AG10803 (cell line): ENCODE measurements at regions not wholly inside any gene's neighbourhood (a gene's known extent, or its start where the extent isn't known, plus 50 kb on each side); places are given as distances from the start of the nearest gene placed in this dataset.

ENCODE experiments used
- DNase-seq: peaks from one replicate; pipeline ENCODE4 v3.0.0; 2010; ENCODE audit warnings: low read depth
- H3K4me3 ChIP-seq: 2 replicates; pipeline ENCODE4 v1.5.1; 2011; ENCODE audit warnings: mild to moderate bottlenecking, low read length, control low read depth
- TF ChIP-seq, protein P1 (sequence below): conservative IDR thresholded peaks from 2 replicates; pipeline ENCODE4 v1.5.1; 2011; ENCODE audit warnings: mild to moderate bottlenecking, low read length, control low read depth, inconsistent platforms

DNA sequence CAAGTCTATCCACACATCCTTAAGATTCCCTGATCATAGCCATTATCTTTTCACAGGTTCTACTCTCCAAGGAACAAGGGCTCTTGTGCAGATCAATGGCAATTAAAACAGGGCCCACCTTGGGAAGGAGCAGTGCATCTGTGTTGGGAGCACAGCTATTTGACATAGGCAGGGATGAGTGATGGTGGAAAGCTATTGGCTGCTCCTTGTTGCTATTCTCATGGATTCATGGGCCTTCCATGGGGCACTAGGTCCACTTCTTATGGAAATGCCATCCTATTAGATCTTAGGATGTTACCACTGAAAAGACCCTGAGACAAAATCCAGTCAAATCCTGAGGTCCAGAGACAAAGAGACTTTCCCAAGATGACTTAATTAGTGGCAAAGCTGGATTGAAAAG, 148.6 kb upstream of the MTNR1B start:
- DNase-seq = no peak
- TF ChIP-seq, protein P1, sequence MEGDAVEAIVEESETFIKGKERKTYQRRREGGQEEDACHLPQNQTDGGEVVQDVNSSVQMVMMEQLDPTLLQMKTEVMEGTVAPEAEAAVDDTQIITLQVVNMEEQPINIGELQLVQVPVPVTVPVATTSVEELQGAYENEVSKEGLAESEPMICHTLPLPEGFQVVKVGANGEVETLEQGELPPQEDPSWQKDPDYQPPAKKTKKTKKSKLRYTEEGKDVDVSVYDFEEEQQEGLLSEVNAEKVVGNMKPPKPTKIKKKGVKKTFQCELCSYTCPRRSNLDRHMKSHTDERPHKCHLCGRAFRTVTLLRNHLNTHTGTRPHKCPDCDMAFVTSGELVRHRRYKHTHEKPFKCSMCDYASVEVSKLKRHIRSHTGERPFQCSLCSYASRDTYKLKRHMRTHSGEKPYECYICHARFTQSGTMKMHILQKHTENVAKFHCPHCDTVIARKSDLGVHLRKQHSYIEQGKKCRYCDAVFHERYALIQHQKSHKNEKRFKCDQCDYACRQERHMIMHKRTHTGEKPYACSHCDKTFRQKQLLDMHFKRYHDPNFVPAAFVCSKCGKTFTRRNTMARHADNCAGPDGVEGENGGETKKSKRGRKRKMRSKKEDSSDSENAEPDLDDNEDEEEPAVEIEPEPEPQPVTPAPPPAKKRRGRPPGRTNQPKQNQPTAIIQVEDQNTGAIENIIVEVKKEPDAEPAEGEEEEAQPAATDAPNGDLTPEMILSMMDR = no peak
- H3K4me3 ChIP-seq = no peak overlapping the region

DNA sequence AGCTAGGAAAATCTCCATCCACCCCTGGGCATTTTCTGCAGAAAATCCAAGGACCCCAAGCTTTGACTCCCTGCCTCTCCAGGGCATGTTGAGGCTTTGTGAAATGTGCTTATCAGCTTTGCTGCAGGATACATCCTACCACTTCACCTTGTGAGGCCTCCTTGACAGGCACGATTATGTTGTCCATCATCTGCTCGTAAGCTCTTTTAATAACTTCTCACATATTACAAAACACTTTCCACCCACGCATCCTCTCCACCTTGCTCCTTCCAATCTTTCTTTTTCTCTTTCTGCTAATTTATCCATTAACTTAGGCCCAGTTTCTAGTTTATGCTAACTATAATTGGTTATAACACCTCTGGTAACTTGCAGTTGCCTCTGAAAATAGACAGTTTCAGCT, 147.0 kb upstream of the MTNR1B start:
- TF ChIP-seq, protein P1 = no peak
- no peak overlapping the region for H3K4me3 ChIP-seq
- no peak for DNase-seq

- H3K4me3 ChIP-seq = no peak overlapping the region
- TF ChIP-seq, protein P1 = no peak
- DNase-seq = peak; percentile 73
Measured at GRCh38 chr11:92826136-92826535, 143.3 kb upstream of the MTNR1B start.

DNA sequence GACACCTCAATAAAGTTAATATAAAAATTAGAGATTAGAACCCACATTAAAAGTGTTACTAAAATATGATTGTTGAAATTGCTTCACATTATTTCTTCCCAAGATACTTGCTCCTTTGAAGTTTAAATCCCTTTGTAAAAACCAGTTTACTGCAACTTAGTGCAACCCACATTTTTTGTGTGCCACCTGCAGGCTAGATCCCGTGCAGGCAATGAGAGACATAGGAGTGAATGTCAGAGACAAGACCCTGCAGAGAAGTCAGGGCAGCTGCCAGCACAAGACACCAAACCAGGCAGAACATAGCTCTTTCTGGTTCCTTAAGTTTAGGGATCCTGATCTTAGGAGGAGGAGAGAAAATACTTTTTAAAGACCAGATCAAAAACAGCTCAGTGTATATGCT, 142.8 kb upstream of the MTNR1B start:
- H3K4me3 ChIP-seq = no peak overlapping the region
- DNase-seq = no peak
- TF ChIP-seq, protein P1 = no peak

DNA sequence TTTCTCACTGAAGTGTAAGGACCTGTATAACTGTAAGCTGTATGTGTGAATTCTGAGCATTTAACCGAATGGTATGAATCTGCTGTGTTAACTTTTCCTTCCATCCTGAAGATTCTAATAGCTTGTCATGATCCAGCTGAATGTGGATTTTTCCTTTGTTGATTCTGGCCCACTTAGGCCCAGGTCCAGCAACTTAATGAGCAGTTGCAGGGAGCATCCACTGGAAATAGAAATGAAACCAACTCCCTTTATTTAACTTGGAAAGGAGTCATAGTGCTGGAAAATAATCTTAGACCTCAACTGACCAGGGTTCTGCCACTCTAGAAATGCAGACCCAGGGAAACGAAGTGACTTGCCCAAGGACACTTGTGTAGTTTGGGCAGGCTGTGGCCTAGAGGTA, 142.3 kb upstream of the MTNR1B start:
- DNase-seq = no peak
- no peak overlapping the region for H3K4me3 ChIP-seq
- TF ChIP-seq, protein P1 = no peak

DNA sequence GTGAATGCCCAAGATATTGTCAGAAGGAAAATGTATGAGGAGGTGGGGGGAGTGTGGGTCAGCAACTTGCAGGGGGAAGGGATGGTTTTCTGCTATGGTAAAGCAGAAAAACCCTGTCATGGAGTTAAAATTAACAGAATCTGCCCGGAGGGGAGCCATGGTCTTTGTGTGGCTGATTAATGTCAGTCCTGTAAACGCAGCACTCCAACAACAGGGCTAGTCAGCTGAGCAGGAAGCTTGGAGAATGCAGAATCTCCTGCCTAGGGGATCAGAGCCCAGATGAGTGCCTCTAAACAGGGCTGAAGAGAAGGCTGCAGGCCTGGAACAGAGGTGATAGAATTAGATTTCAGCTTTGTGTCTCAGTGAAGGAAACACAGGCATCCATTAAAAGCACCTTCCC, 140.9 kb upstream of the MTNR1B start:
- TF ChIP-seq, protein P1 = no peak
- DNase-seq = no peak

GRCh38 chr11:92829121-92829520, 140.3 kb upstream of the MTNR1B start:
- H3K4me3 ChIP-seq = no peak overlapping the region
- no peak for DNase-seq
- TF ChIP-seq, protein P1 = no peak

More for the DNA sequence above, 140.9 kb upstream of the MTNR1B start:
- H3K4me3 ChIP-seq = no peak overlapping the region
